H9 (cell line): ENCODE measurements at regions not wholly inside any gene's neighbourhood (a gene's known extent, or its start where the extent isn't known, plus 50 kb on each side); places are given as distances from the start of the nearest gene placed in this dataset.

Experiments used
- DNase-seq: peaks from one replicate; pipeline ENCODE4 v3.0.0-alpha.2; 2017
- H2AFZ ChIP-seq: one replicate; pipeline ENCODE4 v1.6.1; 2013; ENCODE audit warnings: mild to moderate bottlenecking, low read length, control low read depth, moderate library complexity
- H2AK5ac ChIP-seq: 2 replicates; pipeline ENCODE4 v1.6.1; 2013; ENCODE audit warnings: low read length, control low read depth, mixed read lengths; ENCODE audit not compliant: insufficient read length
- H2BK120ac ChIP-seq: one replicate; pipeline ENCODE4 v1.6.1; 2013; ENCODE audit warnings: low read depth, mild to moderate bottlenecking, low read length, control low read depth, inconsistent platforms; ENCODE audit not compliant: poor library complexity, severe bottlenecking
- H2BK12ac ChIP-seq: 2 replicates; pipeline ENCODE4 v1.6.1; 2013; ENCODE audit warnings: low read length, control low read depth, mixed read lengths, low read depth; ENCODE audit not compliant: insufficient read length
- H2BK15ac ChIP-seq: 2 replicates; pipeline ENCODE4 v1.6.1; 2013; ENCODE audit warnings: low read depth, low read length, control low read depth
- H2BK20ac ChIP-seq: one replicate; pipeline ENCODE4 v1.6.1; 2013; ENCODE audit warnings: low read depth, mild to moderate bottlenecking, low read length, control low read depth, inconsistent platforms; ENCODE audit not compliant: poor library complexity, severe bottlenecking
- H2BK5ac ChIP-seq: 2 replicates; pipeline ENCODE4 v1.6.1; 2013; ENCODE audit warnings: low read length, control low read depth, mixed read lengths; ENCODE audit not compliant: insufficient read length
- H3K14ac ChIP-seq: 2 replicates; pipeline ENCODE4 v1.6.1; 2013; ENCODE audit warnings: low read length, control low read depth; ENCODE audit not compliant: insufficient read depth
- H3K18ac ChIP-seq: 2 replicates; pipeline ENCODE4 v1.6.1; 2013; ENCODE audit warnings: low read depth, mild to moderate bottlenecking, mixed read lengths, low read length, control low read depth; ENCODE audit not compliant: insufficient read length
- H3K23ac ChIP-seq: 2 replicates; pipeline ENCODE4 v1.6.1; 2013; ENCODE audit warnings: low read length, control low read depth, mixed read lengths, low read depth; ENCODE audit not compliant: insufficient read length
- H3K23me2 ChIP-seq: 2 replicates; pipeline ENCODE4 v1.6.1; 2013; ENCODE audit warnings: low read depth, mild to moderate bottlenecking, mixed read lengths, low read length, control low read depth; ENCODE audit not compliant: insufficient read length, poor library complexity, severe bottlenecking
- H3K27ac ChIP-seq: 2 replicates; pipeline ENCODE4 v1.5.1; 2013; ENCODE audit warnings: low read length, control low read depth, mixed read lengths, low read depth; ENCODE audit not compliant: insufficient read length
- H3K27me3 ChIP-seq: 2 replicates; pipeline ENCODE4 v1.6.1; 2013; ENCODE audit warnings: low read length, control low read depth, inconsistent platforms; ENCODE audit not compliant: insufficient read depth
- H3K4ac ChIP-seq: 2 replicates; pipeline ENCODE4 v1.6.1; 2013; ENCODE audit warnings: low read depth, mild to moderate bottlenecking, control low read depth, inconsistent platforms, low read length, moderate library complexity
- H3K4me1 ChIP-seq: 2 replicates; pipeline ENCODE4 v1.6.1; 2013; ENCODE audit warnings: low read length, control low read depth, inconsistent platforms; ENCODE audit not compliant: insufficient read depth
- H3K4me2 ChIP-seq: 2 replicates; pipeline ENCODE4 v1.6.1; 2013; ENCODE audit warnings: low read length, control low read depth, mixed read lengths; ENCODE audit not compliant: insufficient read length, insufficient read depth
- H3K56ac ChIP-seq: 2 replicates; pipeline ENCODE4 v1.6.1; 2013; ENCODE audit warnings: low read depth, mild to moderate bottlenecking, mixed read lengths, low read length, control low read depth; ENCODE audit not compliant: insufficient read length
- H3K79me1 ChIP-seq: 2 replicates; pipeline ENCODE4 v1.6.1; 2013; ENCODE audit warnings: low read depth, mild to moderate bottlenecking, moderate library complexity, low read length, control low read depth, inconsistent platforms; ENCODE audit not compliant: insufficient read depth, poor library complexity, severe bottlenecking
- H3K79me2 ChIP-seq: 2 replicates; pipeline ENCODE4 v1.6.1; 2013; ENCODE audit warnings: low read length, control low read depth, inconsistent platforms; ENCODE audit not compliant: insufficient read depth
- H3K9ac ChIP-seq: 2 replicates; pipeline ENCODE4 v1.6.1; 2013; ENCODE audit warnings: low read length, control low read depth, mixed read lengths; ENCODE audit not compliant: insufficient read length; ENCODE audit errors: extremely low read depth
- H3K9me3 ChIP-seq: one replicate; pipeline ENCODE4 v1.6.1; 2013; ENCODE audit warnings: low read depth, low read length, inconsistent platforms; ENCODE audit not compliant: control insufficient read depth
- H3T11ph ChIP-seq: one replicate; pipeline ENCODE4 v1.6.1; 2013; ENCODE audit warnings: mild to moderate bottlenecking, low read length, control low read depth, inconsistent platforms
- H4K20me1 ChIP-seq: one replicate; pipeline ENCODE4 v1.6.1; 2013; ENCODE audit not compliant: control insufficient read depth, insufficient read length, insufficient read depth
- H4K5ac ChIP-seq: 2 replicates; pipeline ENCODE4 v1.6.1; 2013; ENCODE audit warnings: low read depth, mild to moderate bottlenecking, mixed read lengths, low read length, control low read depth; ENCODE audit not compliant: insufficient read length
- H4K8ac ChIP-seq: replicated peaks from 2 replicates; pipeline ENCODE4 v1.6.1; 2013; ENCODE audit warnings: low read length, control low read depth, mixed read lengths, low read depth; ENCODE audit not compliant: insufficient read length
- H4K91ac ChIP-seq: 2 replicates; pipeline ENCODE4 v1.6.1; 2013; ENCODE audit warnings: low read depth, mild to moderate bottlenecking, moderate library complexity, mixed read lengths, low read length, control low read depth; ENCODE audit not compliant: insufficient read length
- H3K27ac Mint-ChIP-seq, 3 experiments: 2 replicates in 2 of 3; 3 replicates in 1 of 3; pipeline ENCODE4 v1.8.0; 2020 to 2021; ENCODE audit warnings: mixed read lengths in 3 of 3, mild to moderate bottlenecking in 1 of 3, moderate library complexity in 1 of 3
- H3K27me3 Mint-ChIP-seq: 2 replicates; pipeline ENCODE4 v1.8.0; 2021; ENCODE audit warnings: low read depth, mild to moderate bottlenecking, moderate library complexity, mixed read lengths
- H3K36me3 Mint-ChIP-seq, 3 experiments: 2 replicates in 2 of 3; 3 replicates in 1 of 3; pipeline ENCODE4 v1.8.0; 2020 to 2021; ENCODE audit warnings: low read depth in 3 of 3, mixed read lengths in 3 of 3; ENCODE audit not compliant: insufficient read depth in 1 of 3
- H3K4me1 Mint-ChIP-seq, 2 experiments: 2 replicates each; pipeline ENCODE4 v1.8.0; 2020; ENCODE audit warnings: mixed read lengths in 2 of 2
- H3K4me3 Mint-ChIP-seq, 2 experiments: 2 replicates in 1 of 2; 3 replicates in 1 of 2; pipeline ENCODE4 v1.8.0; 2020 to 2021; ENCODE audit warnings: mild to moderate bottlenecking in 2 of 2, mixed read lengths in 2 of 2, moderate library complexity in 1 of 2
- H3K9me3 Mint-ChIP-seq, 2 experiments: 2 replicates in 1 of 2; 3 replicates in 1 of 2; pipeline ENCODE4 v1.8.0; 2020; ENCODE audit warnings: mild to moderate bottlenecking in 2 of 2, mixed read lengths in 2 of 2, moderate library complexity in 1 of 2
- CTCF ChIP-seq: fragments of 200-600 bp; sonication (generic); conservative IDR thresholded peaks from 3 replicates; pipeline ENCODE4 v1.8.0; 2021; ENCODE audit warnings: antibody characterized with exemption, mild to moderate bottlenecking

DNA sequence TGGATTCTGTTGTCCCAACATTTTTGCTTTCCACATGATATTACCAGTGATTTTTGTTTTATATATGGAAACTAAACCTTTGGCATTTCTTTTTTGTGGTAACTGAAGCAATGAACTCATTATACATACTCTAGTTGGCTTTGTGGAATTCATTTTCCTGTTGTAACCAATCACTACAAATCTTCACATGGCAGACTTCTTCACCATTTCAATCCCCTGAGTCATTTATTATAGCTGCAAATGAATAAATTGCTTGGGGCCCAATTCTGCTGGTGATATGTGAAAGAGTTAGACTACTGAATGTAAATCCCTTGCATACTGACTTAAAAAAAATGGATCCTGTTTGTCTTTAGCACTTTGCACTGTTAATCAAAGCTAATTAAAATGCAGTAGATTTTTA is 1709.6 kb upstream of the WWC1 start:
- Histone ChIP-seq H3K27ac (no peak overlapping the region), H4K91ac (no peak overlapping the region), H3K27me3 (no peaks in the 10 kb centered on the region), H4K5ac (no peak overlapping the region), H3K4ac (no peak overlapping the region), H3K79me2 (no peaks in the 10 kb centered on the region), H3K4me1 (no peaks in the 10 kb centered on the region), H2AFZ (no peak overlapping the region), H3T11ph (no peak overlapping the region), H3K14ac (no peak overlapping the region), H2AK5ac (no peak overlapping the region), H3K9ac (no peak overlapping the region), H3K56ac (no peak overlapping the region), H2BK5ac (no peak overlapping the region), H4K8ac (no peak overlapping the region), H3K79me1 (no peaks in the 10 kb centered on the region), H4K20me1 (no peaks in the 10 kb centered on the region), H2BK15ac (no peak overlapping the region), H2BK12ac (no peak overlapping the region), H3K23ac (no peak overlapping the region), H3K9me3 (peaks cover 6% of the 10 kb centered on the region), H2BK20ac (no peak overlapping the region), H3K23me2 (no peaks in the 10 kb centered on the region), H3K4me2 (no peak overlapping the region), H3K18ac (no peak overlapping the region), H2BK120ac (no peak overlapping the region)
- H3K36me3 Mint-ChIP-seq: peaks cover 0 to 8% (median 7%) of the 10 kb centered on the region in 3 experiments; a peak in 4 of 7 replicates
- TF ChIP-seq CTCF: no peak
- H3K27ac Mint-ChIP-seq: no peak overlapping the region
- H3K4me3 Mint-ChIP-seq: no peak overlapping the region
- no peak for DNase-seq
- no peaks in the 10 kb centered on the region for H3K4me1 Mint-ChIP-seq
- no peaks in the 10 kb centered on the region for H3K27me3 Mint-ChIP-seq
- H3K9me3 Mint-ChIP-seq: peaks cover 5 to 16% of the 10 kb centered on the region in 2 experiments; a peak in 4 of 5 replicates
